ENCODE measurements at regions not wholly inside any gene's neighbourhood (a gene's known extent, or its start where the extent isn't known, plus 50 kb on each side); places are given as distances from the start of the nearest gene placed in this dataset.

DNA sequence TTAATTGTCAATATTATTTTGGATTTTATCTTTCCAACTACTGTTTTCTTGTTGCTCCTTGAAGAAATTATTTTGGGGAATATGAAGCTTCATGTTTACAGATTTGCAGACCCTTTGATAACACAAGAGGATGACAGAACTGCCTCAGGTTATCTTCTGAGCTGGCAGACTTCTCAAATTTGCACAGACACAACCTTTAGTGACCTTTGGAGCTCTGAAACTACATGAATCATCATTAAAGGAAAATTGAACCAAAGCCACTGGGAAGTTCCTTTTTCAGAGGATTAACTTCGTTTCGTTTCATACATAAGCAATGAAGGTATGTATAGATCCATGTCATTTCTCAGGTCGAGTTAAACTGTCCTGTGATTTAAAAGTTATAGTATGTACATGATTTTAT, 85.9 kb downstream of the FBXO5 start:
- TF ChIP-seq, protein P1, sequence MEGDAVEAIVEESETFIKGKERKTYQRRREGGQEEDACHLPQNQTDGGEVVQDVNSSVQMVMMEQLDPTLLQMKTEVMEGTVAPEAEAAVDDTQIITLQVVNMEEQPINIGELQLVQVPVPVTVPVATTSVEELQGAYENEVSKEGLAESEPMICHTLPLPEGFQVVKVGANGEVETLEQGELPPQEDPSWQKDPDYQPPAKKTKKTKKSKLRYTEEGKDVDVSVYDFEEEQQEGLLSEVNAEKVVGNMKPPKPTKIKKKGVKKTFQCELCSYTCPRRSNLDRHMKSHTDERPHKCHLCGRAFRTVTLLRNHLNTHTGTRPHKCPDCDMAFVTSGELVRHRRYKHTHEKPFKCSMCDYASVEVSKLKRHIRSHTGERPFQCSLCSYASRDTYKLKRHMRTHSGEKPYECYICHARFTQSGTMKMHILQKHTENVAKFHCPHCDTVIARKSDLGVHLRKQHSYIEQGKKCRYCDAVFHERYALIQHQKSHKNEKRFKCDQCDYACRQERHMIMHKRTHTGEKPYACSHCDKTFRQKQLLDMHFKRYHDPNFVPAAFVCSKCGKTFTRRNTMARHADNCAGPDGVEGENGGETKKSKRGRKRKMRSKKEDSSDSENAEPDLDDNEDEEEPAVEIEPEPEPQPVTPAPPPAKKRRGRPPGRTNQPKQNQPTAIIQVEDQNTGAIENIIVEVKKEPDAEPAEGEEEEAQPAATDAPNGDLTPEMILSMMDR (IDR thresholded peaks at IDR 0.05; ENCODE audit: extremely low read depth, insufficient read depth, missing control alignments), result no peak
- in situ Hi-C loops (cut with MboI; ENCODE audit: low pct_unique_long_range_greater_than_20kb, low sequenced_read_pairs, unreplicated experiment), result no loop called here
- DNase-seq (ENCODE audit: low spot score), result no peak

DNA sequence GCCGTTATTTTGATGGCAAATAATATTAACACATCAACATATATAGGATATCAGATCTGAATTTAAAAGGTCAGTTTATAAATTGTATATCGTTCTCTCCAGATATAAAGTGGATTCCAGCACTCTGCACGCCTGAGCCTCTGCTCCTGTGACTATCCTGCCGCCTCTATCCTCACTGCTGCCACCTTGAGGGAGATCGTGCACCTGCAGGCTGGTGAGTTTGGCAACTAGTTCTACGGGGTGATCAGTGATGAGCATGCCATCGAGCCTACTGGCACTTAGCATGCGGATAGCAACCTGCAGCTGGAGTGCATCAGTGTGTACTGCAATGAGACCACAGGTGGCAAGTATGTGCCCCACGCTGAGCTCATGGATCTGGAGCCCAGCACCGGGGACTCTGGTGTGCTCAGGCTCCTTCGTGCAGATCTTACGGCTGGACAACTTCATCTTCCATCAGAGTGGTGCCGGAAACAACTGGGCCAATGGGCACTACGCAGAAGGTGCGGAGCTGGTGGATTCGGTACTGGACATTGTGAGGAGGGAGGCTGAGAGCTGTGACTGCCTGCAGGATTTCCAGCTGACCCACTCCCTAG, 84.9 kb downstream of the FBXO5 start:
- peak; percentile 60 for DNase-seq (ENCODE audit: low spot score)
- TF ChIP-seq, protein P1 (IDR thresholded peaks at IDR 0.05; ENCODE audit: extremely low read depth, insufficient read depth, missing control alignments), result peak; percentile 94
- in situ Hi-C loops (cut with MboI; ENCODE audit: low pct_unique_long_range_greater_than_20kb, low sequenced_read_pairs, unreplicated experiment), result no loop called here

DNA sequence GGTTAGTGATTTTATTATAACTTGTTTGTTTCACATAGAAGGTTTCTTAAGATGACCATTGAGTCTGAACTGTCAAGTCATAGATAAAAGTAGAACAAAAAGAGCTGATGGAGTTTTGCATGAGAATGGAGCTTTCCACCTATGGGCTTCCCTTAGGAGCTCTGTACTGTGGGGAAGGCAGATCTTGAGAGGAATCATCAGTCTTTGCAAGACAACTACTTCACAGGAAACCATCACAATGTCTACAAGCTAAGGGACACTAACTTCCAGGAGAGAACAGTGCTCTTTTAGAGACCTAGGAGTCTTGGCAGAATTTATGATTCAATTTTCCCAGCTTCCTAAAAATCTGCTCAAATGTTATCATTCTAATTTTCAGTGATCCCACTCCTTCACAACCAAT, 78.2 kb downstream of the FBXO5 start:
- DNase-seq (ENCODE audit: low spot score), result no peak
- in situ Hi-C loops (cut with MboI; ENCODE audit: low pct_unique_long_range_greater_than_20kb, low sequenced_read_pairs, unreplicated experiment), result no loop called here
- TF ChIP-seq, protein P1 (IDR thresholded peaks at IDR 0.05; ENCODE audit: extremely low read depth, insufficient read depth, missing control alignments), result no peak

DNA sequence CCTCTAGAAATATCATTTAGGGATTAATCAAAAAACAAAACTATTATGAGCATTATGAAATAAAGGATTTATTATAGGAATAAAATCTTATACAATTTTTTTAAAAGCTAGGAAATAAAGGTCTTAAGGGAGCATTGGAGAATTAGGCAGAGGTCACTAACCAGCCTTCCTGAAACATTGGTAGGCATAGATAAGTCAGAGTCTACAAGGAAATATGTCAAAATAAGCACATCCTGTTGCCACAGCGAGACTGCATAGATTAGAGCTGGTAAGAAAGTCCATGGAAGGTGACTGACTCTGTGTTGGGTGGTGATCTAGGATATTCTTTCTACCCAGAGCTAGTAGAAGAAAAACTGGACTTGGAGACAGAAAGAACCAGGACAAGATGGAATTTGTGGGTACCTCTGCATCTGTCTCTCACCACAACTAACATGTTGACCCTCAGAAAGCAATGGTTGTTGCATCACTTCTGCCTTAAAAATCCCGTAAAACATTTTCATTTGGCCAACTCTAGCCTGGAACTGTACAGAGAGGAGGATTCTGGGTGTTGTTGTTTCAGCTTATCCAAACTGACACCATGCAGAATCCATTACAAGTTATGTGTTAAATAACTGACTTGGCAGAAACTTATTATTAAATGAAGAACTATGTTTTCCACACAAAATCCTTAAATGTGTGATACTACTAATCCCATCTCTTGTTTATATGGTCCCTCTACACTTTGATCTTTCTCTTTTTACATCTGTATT, 77.1 kb downstream of the FBXO5 start:
- no peak for DNase-seq (ENCODE audit: low spot score)
- TF ChIP-seq, protein P1 (IDR thresholded peaks at IDR 0.05; ENCODE audit: extremely low read depth, insufficient read depth, missing control alignments), result no peak

DNA sequence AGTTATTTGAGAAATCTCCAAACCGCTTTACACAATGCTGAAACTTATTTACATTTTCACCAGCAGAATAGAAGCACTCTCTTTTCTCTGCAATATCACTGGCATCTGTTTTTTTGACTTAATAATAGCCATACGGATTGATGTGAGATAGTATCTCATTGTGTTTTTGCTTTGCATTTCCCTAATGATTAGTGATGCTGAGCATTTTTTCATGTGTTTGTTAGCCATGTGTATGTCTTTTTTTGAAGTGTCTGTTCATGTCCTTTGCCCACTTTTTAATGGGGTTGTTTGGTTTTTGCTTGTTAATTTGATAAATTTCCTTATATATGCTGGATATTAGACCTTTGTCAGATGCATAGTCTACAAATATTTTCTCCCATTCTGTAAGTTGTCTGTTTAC, 73.6 kb downstream of the FBXO5 start:
- TF ChIP-seq, protein P1 (IDR thresholded peaks at IDR 0.05; ENCODE audit: extremely low read depth, insufficient read depth, missing control alignments), result no peak
- no peak for DNase-seq (ENCODE audit: low spot score)
- in situ Hi-C loops (cut with MboI; ENCODE audit: low pct_unique_long_range_greater_than_20kb, low sequenced_read_pairs, unreplicated experiment), result no loop called here

More for the DNA sequence above, 77.1 kb downstream of the FBXO5 start:
- in situ Hi-C loops (cut with MboI; ENCODE audit: low pct_unique_long_range_greater_than_20kb, low sequenced_read_pairs, unreplicated experiment), result no loop called here

DNA sequence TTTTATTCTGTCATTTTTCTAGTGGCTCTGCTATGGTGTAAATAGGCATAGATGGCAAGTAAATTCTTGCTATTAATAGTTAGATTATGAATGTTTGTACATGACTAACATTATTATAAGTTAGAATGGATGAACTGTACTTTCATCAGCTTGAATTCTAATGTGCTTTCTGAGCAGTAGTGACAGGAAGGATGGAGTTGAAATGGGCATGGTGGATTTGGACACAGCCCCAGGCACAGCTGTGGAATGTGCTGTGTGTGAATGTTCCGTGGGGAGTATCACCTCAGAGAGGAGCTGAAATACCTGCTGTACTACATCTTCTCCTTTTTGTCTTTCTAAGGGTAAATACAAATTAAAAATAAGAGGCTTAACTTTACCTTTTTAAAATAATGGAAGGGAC, 66.8 kb downstream of the FBXO5 start:
- TF ChIP-seq, protein P1 (IDR thresholded peaks at IDR 0.05; ENCODE audit: extremely low read depth, insufficient read depth, missing control alignments), result no peak
- no peak for DNase-seq (ENCODE audit: low spot score)
- in situ Hi-C loops (cut with MboI; ENCODE audit: low pct_unique_long_range_greater_than_20kb, low sequenced_read_pairs, unreplicated experiment), result no loop called here
